GM23338 (cell line): ENCODE measurements at regions not wholly inside any gene's neighbourhood (a gene's known extent, or its start where the extent isn't known, plus 50 kb on each side); places are given as distances from the start of the nearest gene placed in this dataset.
A peak's percentile ranks its signal among the peaks of the same experiment; 100 is the strongest.

Source experiments
- ATAC-seq: fragments of 200-7000 bp; cut with Tn5 transposase; 3 replicates; pipeline ENCODE4 v1.9.1; 2020
- DNase-seq: peaks from one replicate; pipeline ENCODE4 v3.0.0-alpha.2; 2015; ENCODE audit warnings: low spot score
- H2AFZ ChIP-seq: fragments of 200-600 bp; sonication (generic); 2 replicates; pipeline ENCODE4 v1.8.0; 2016; ENCODE audit warnings: antibody characterized with exemption, mild to moderate bottlenecking, moderate library complexity
- H3F3A ChIP-seq: fragments of 200-600 bp; sonication (generic); replicated peaks from 2 replicates; pipeline ENCODE4 v1.8.0; 2017; ENCODE audit warnings: antibody characterized with exemption, mixed run types, low read depth
- H3K27ac ChIP-seq: fragments of 200-600 bp; sonication (generic); 2 replicates; pipeline ENCODE4 v1.6.1; 2016; ENCODE audit warnings: low read depth
- H3K27me3 ChIP-seq: fragments of 200-600 bp; sonication (generic); 2 replicates; pipeline ENCODE4 v1.8.0; 2016; ENCODE audit warnings: mild to moderate bottlenecking, mixed run types, moderate library complexity; ENCODE audit not compliant: insufficient read depth
- H3K36me3 ChIP-seq: fragments of 200-600 bp; sonication (generic); 2 replicates; pipeline ENCODE4 v1.8.0; 2016; ENCODE audit warnings: mild to moderate bottlenecking; ENCODE audit not compliant: insufficient read depth
- H3K4me1 ChIP-seq: fragments of 200-600 bp; sonication (generic); 2 replicates; pipeline ENCODE4 v1.8.0; 2016; ENCODE audit warnings: mild to moderate bottlenecking, moderate library complexity; ENCODE audit not compliant: insufficient read depth
- H3K4me2 ChIP-seq: fragments of 200-600 bp; sonication (generic); 2 replicates; pipeline ENCODE4 v1.7.1; 2017; ENCODE audit warnings: mixed run types
- H3K4me3 ChIP-seq: fragments of 200-600 bp; sonication (generic); 2 replicates; pipeline ENCODE4 v1.6.1; 2016; ENCODE audit warnings: mixed run types
- H3K79me2 ChIP-seq: fragments of 200-600 bp; sonication (generic); replicated peaks from 2 replicates; pipeline ENCODE4 v1.8.0; 2017; ENCODE audit warnings: mild to moderate bottlenecking; ENCODE audit not compliant: insufficient read depth
- H3K9me2 ChIP-seq: fragments of 200-600 bp; sonication (generic); 2 replicates; pipeline ENCODE4 v1.8.0; 2017; ENCODE audit not compliant: insufficient read depth
- H4K20me1 ChIP-seq: fragments of 200-600 bp; sonication (generic); replicated peaks from 2 replicates; pipeline ENCODE4 v1.8.0; 2017; ENCODE audit warnings: mild to moderate bottlenecking; ENCODE audit not compliant: insufficient read depth
- H3K27ac Mint-ChIP-seq: 2 replicates; pipeline ENCODE4 v1.8.0; 2020; ENCODE audit warnings: inconsistent platforms, mild to moderate bottlenecking, moderate library complexity, mixed read lengths
- H3K27me3 Mint-ChIP-seq: 3 replicates; pipeline ENCODE4 v1.8.0; 2022; ENCODE audit warnings: low read depth, mild to moderate bottlenecking, moderate library complexity, mixed read lengths, inconsistent platforms; ENCODE audit not compliant: insufficient read depth, poor library complexity
- H3K36me3 Mint-ChIP-seq: 3 replicates; pipeline ENCODE4 v1.8.0; 2021; ENCODE audit warnings: low read depth, mild to moderate bottlenecking, inconsistent platforms, moderate library complexity, mixed read lengths
- H3K4me1 Mint-ChIP-seq: 3 replicates; pipeline ENCODE4 v1.8.0; 2020; ENCODE audit warnings: mild to moderate bottlenecking, inconsistent platforms, mixed read lengths
- H3K4me3 Mint-ChIP-seq: 3 replicates; pipeline ENCODE4 v1.8.0; 2021; ENCODE audit warnings: moderate library complexity, mild to moderate bottlenecking, inconsistent platforms, mixed read lengths
- H3K9me3 Mint-ChIP-seq: 3 replicates; pipeline ENCODE4 v1.8.0; 2020; ENCODE audit warnings: moderate library complexity, mild to moderate bottlenecking, inconsistent platforms, mixed read lengths
- CREB1 ChIP-seq: fragments of 250-450 bp; sonication (Bioruptor Pico); IDR thresholded peaks from 2 replicates; pipeline ENCODE4 v1.5.0; 2020; ENCODE audit warnings: low read depth, mild to moderate bottlenecking, moderate library complexity
- EZH2 ChIP-seq: fragments of 200-600 bp; sonication (generic); IDR thresholded peaks from one replicate; pipeline ENCODE4 v1.8.0; 2017; ENCODE audit warnings: antibody characterized with exemption, mild to moderate bottlenecking, low read depth; ENCODE audit not compliant: unreplicated experiment
- EZH2phosphoT487 ChIP-seq: fragments of 200-600 bp; sonication (generic); IDR thresholded peaks from one replicate; pipeline ENCODE4 v1.8.1; 2018; ENCODE audit warnings: antibody characterized with exemption; ENCODE audit not compliant: unreplicated experiment
- NANOG ChIP-seq: IDR thresholded peaks from 2 replicates; pipeline ENCODE4 v1.6.1; 2016; ENCODE audit warnings: antibody characterized with exemption, borderline replicate concordance
- POLR2AphosphoS5 ChIP-seq: IDR thresholded peaks from 2 replicates; pipeline ENCODE4 v1.6.1; 2016; ENCODE audit warnings: antibody characterized with exemption, low read depth
- ZNF114 ChIP-seq: fragments of 250-450 bp; sonication (Bioruptor Pico); IDR thresholded peaks from 2 replicates; pipeline ENCODE4 v1.5.0; 2020; ENCODE audit warnings: mild to moderate bottlenecking, moderate library complexity
- ZNF331 ChIP-seq: fragments of 250-450 bp; sonication (Bioruptor Pico); IDR thresholded peaks from 2 replicates; pipeline ENCODE4 v1.5.0; 2020; ENCODE audit warnings: low read depth, mild to moderate bottlenecking, moderate library complexity
- TF ChIP-seq, protein P1 (sequence below): IDR thresholded peaks from 2 replicates; pipeline ENCODE4 v1.6.1; 2016; ENCODE audit warnings: antibody characterized with exemption
- TF ChIP-seq, protein P2 (sequence below), 2 experiments: fragments of 200-600 bp in 1 of 2; sonication (generic) in 1 of 2; conservative IDR thresholded peaks; 2 replicates each; pipeline versions ENCODE4 v1.5.1 to v1.6.1; 2016 to 2017; ENCODE audit warnings: antibody characterized with exemption in 2 of 2, low read depth in 2 of 2, mild to moderate bottlenecking in 2 of 2, moderate library complexity in 1 of 2

DNA sequence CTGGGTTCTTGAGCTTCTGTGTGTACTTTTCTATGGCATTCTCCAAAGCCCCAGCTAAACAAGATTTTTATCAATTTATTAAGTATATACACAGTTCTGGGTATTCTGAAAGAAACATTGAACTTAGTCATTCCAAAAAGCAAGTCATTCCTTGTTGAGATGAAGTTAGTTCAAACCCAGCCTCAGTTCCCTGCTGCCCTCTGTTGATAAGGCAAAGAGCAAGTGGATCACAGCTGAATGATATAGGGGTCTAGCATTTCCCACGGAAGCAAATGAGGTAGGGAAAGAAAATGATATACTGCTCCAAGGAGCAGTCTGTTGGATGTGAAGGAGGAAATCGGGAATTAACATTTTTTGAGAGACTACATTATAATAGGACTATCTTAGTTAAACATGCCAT is 841.8 kb upstream of the TENM4 start:
- Histone ChIP-seq H3F3A (no peaks in the 10 kb centered on the region), H3K4me2 (no peak overlapping the region), H3K27ac (no peak overlapping the region), H3K27me3 (no peaks in the 10 kb centered on the region), H3K36me3 (no peaks in the 10 kb centered on the region), H2AFZ (no peak overlapping the region), H3K9me2 (no peaks in the 10 kb centered on the region), H3K79me2 (no peaks in the 10 kb centered on the region), H3K4me3 (no peak overlapping the region), H4K20me1 (no peaks in the 10 kb centered on the region), H3K4me1 (peaks cover 11% of the 10 kb centered on the region)
- Mint-ChIP-seq H3K4me1 (peaks cover 9% of the 10 kb centered on the region; the same call in 2 of the 3 replicates), H3K27ac (no peak overlapping the region), H3K4me3 (no peak overlapping the region), H3K9me3 (no peaks in the 10 kb centered on the region), H3K27me3 (no peaks in the 10 kb centered on the region), H3K36me3 (no peaks in the 10 kb centered on the region)
- ATAC-seq (no peak), DNase-seq (no peak)
- TF ChIP-seq, protein P1, sequence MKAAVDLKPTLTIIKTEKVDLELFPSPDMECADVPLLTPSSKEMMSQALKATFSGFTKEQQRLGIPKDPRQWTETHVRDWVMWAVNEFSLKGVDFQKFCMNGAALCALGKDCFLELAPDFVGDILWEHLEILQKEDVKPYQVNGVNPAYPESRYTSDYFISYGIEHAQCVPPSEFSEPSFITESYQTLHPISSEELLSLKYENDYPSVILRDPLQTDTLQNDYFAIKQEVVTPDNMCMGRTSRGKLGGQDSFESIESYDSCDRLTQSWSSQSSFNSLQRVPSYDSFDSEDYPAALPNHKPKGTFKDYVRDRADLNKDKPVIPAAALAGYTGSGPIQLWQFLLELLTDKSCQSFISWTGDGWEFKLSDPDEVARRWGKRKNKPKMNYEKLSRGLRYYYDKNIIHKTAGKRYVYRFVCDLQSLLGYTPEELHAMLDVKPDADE = no peak
- TF ChIP-seq ZNF114 (CRISPR knock-in tag) = no peak
- TF ChIP-seq, protein P2, sequence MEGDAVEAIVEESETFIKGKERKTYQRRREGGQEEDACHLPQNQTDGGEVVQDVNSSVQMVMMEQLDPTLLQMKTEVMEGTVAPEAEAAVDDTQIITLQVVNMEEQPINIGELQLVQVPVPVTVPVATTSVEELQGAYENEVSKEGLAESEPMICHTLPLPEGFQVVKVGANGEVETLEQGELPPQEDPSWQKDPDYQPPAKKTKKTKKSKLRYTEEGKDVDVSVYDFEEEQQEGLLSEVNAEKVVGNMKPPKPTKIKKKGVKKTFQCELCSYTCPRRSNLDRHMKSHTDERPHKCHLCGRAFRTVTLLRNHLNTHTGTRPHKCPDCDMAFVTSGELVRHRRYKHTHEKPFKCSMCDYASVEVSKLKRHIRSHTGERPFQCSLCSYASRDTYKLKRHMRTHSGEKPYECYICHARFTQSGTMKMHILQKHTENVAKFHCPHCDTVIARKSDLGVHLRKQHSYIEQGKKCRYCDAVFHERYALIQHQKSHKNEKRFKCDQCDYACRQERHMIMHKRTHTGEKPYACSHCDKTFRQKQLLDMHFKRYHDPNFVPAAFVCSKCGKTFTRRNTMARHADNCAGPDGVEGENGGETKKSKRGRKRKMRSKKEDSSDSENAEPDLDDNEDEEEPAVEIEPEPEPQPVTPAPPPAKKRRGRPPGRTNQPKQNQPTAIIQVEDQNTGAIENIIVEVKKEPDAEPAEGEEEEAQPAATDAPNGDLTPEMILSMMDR (conservative IDR thresholded peaks at IDR 0.05; ENCODE audit: low read depth in 2 of 2) = peak in 1 of 2 experiments; percentile 64; a peak in 2 of 4 replicates

DNA sequence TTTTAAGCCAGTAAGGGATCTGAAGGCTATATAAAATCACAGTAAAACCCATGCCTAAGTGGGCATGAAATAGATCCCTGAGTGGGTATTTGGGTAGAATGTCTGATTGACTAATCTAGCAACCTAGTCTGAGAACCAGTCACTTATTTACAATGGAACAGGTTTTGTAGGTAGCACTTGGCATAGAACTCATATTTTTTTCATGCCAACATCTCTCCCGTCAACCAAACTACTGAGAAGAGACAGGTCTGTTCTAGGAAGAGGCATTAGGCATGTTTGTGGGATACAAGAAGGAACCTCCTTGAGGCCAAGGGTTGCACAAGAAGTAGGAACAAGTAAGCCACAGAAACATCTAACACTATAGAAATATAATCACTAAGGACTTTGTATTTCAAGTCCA is 840.4 kb upstream of the TENM4 start:
- no peak overlapping the region for H3K4me3 ChIP-seq
- H3K4me1 ChIP-seq = no peaks in the 10 kb centered on the region; the same call in 1 of the 2 replicates
- no peak overlapping the region for H3K4me3 Mint-ChIP-seq
- H3K27me3 Mint-ChIP-seq = no peaks in the 10 kb centered on the region
- no peak overlapping the region; the same call in 1 of the 2 replicates for H2AFZ ChIP-seq
- ATAC-seq = no peak
- no peak overlapping the region for H3K27ac Mint-ChIP-seq
- H3K36me3 Mint-ChIP-seq = no peaks in the 10 kb centered on the region
- H3F3A ChIP-seq = no peaks in the 10 kb centered on the region
- H3K36me3 ChIP-seq = no peaks in the 10 kb centered on the region
- peaks cover 1% of the 10 kb centered on the region; the same call in 2 of the 3 replicates for H3K4me1 Mint-ChIP-seq
- no peaks in the 10 kb centered on the region for H3K79me2 ChIP-seq
- no peak overlapping the region for H3K4me2 ChIP-seq
- H3K27me3 ChIP-seq = no peaks in the 10 kb centered on the region
- no peaks in the 10 kb centered on the region for H3K9me3 Mint-ChIP-seq
- DNase-seq = no peak
- H3K9me2 ChIP-seq = no peaks in the 10 kb centered on the region
- no peak overlapping the region for H3K27ac ChIP-seq
- no peaks in the 10 kb centered on the region for H4K20me1 ChIP-seq
- TF ChIP-seq NANOG = no peak
- no peak for TF ChIP-seq EZH2phosphoT487
- TF ChIP-seq ZNF331 (CRISPR knock-in tag) = no peak
- TF ChIP-seq, protein P1 = no peak
- TF ChIP-seq POLR2AphosphoS5 = no peak
- TF ChIP-seq CREB1 (CRISPR knock-in tag) = no peak
- TF ChIP-seq, protein P2 (conservative IDR thresholded peaks at IDR 0.05; ENCODE audit: low read depth in 2 of 2) = no peak
- TF ChIP-seq EZH2 = no peak
